Testis (tissue), 2 donors: ENCODE measurements at regions not wholly inside any gene's neighbourhood (a gene's known extent, or its start where the extent isn't known, plus 50 kb on each side); places are given as distances from the start of the nearest gene placed in this dataset.

ENCODE experiments used
- DNase-seq: peaks from one replicate; pipeline ENCODE4 v3.0.0-alpha.2; 2019
- H3K27ac ChIP-seq, 2 donors: fragments of 200-600 bp; sonication (generic); one replicate each; pipeline ENCODE4 v1.5.1; 2019
- H3K27me3 ChIP-seq: fragments of 200-600 bp; sonication (generic); one replicate; pipeline ENCODE4 v1.5.1; 2019
- H3K36me3 ChIP-seq: fragments of 200-600 bp; sonication (generic); one replicate; pipeline ENCODE4 v1.5.1; 2017; ENCODE audit warnings: low read depth; ENCODE audit errors: missing control alignments
- H3K4me1 ChIP-seq: fragments of 200-600 bp; sonication (generic); one replicate; pipeline ENCODE4 v1.5.1; 2019
- H3K4me3 ChIP-seq, 2 donors: fragments of 200-600 bp; sonication (generic); one replicate each; pipeline ENCODE4 v1.5.1; 2017 to 2019
- H3K9me3 ChIP-seq: fragments of 200-600 bp; sonication (generic); one replicate; pipeline ENCODE4 v1.5.1; 2017
- CTCF ChIP-seq, 3 experiments: fragments of 450-650 bp in 2 of 3; fragments of 200-600 bp in 1 of 3; sonication (generic) in 1 of 3; IDR thresholded peaks; one replicate each; pipeline ENCODE4 v1.5.1; 2016 to 2019; ENCODE audit warnings: antibody characterized with exemption in 3 of 3, mild to moderate bottlenecking in 2 of 3, moderate library complexity in 1 of 3
- POLR2A ChIP-seq: fragments of 450-650 bp; IDR thresholded peaks from one replicate; pipeline ENCODE4 v1.6.1; 2017; ENCODE audit warnings: antibody characterized with exemption, mild to moderate bottlenecking, moderate library complexity
- WGBS, 2 donors: methylation state at CpG; one replicate each; pipeline ENCODE4 v1.1.5; 2018; 5-methylcytosine and 5-hydroxymethylcytosine counted together
- intact Hi-C: fragments of 100-400 bp; cut with DNase I; formaldehyde crosslinking; loops from one replicate; pipeline ENCODE4 v1.15.1; 2023; ENCODE audit warnings: low total_unique reads

- DNase-seq, result no peak
- Histone ChIP-seq H3K9me3 (no peaks in the 10 kb centered on the region), H3K36me3 (no peaks in the 10 kb centered on the region), H3K27me3 (no peaks in the 10 kb centered on the region), H3K27ac (no peak overlapping the region), H3K4me1 (no peaks in the 10 kb centered on the region), H3K4me3 (no peak overlapping the region)
- WGBS, 2 donors, result 89 to 91% methylated on average over 4 of the region's 4 CpGs
- intact Hi-C loops, result no loop called here
- TF ChIP-seq CTCF (IDR thresholded peaks at IDR 0.05) (no peak), POLR2A (no peak)
Measured at GRCh38 chr20:61173961-61174725, 77.9 kb upstream of the CDH4 start.

- H3K27me3 ChIP-seq, result no peaks in the 10 kb centered on the region
- no peaks in the 10 kb centered on the region for H3K4me1 ChIP-seq
- intact Hi-C loops, result no loop called here
- 78 to 84% methylated on average over 1 of the region's 1 CpG for WGBS, 2 donors
- DNase-seq, result no peak
- no peak overlapping the region for H3K27ac ChIP-seq
- H3K9me3 ChIP-seq, result no peaks in the 10 kb centered on the region
- no peaks in the 10 kb centered on the region for H3K36me3 ChIP-seq
- TF ChIP-seq POLR2A, result no peak
- no peak for TF ChIP-seq CTCF (IDR thresholded peaks at IDR 0.05)
- no peak overlapping the region for H3K4me3 ChIP-seq
Measured at GRCh38 chr20:61176874-61177273, 75.2 kb upstream of the CDH4 start.

- no peak for DNase-seq
- 42 to 54% methylated on average over 4 to 6 of the region's 6 CpGs for WGBS, 2 donors
- Histone ChIP-seq H3K27me3 (no peaks in the 10 kb centered on the region), H3K9me3 (no peaks in the 10 kb centered on the region), H3K4me1 (no peaks in the 10 kb centered on the region), H3K27ac (no peak overlapping the region), H3K36me3 (no peaks in the 10 kb centered on the region), H3K4me3 (no peak overlapping the region)
- intact Hi-C loops, result no loop called here
- TF ChIP-seq POLR2A (no peak), CTCF (IDR thresholded peaks at IDR 0.05) (no peak)
Measured at GRCh38 chr20:61178551-61179071, 73.5 kb upstream of the CDH4 start.

- Histone ChIP-seq H3K27me3 (no peaks in the 10 kb centered on the region), H3K4me1 (no peaks in the 10 kb centered on the region), H3K27ac (no peak overlapping the region), H3K9me3 (no peaks in the 10 kb centered on the region), H3K36me3 (no peaks in the 10 kb centered on the region), H3K4me3 (no peak overlapping the region)
- intact Hi-C loops, result no loop called here
- no peak for DNase-seq
- WGBS, 2 donors, result 89 to 92% methylated on average over 9 of the region's 9 CpGs
- TF ChIP-seq POLR2A, result no peak
- no peak for TF ChIP-seq CTCF (IDR thresholded peaks at IDR 0.05)
Measured at GRCh38 chr20:61184194-61184593, 67.9 kb upstream of the CDH4 start.

- intact Hi-C loops, result no loop called here
- no peaks in the 10 kb centered on the region for H3K4me1 ChIP-seq
- DNase-seq, result no peak
Measured at GRCh38 chr20:61185181-61185580, 66.9 kb upstream of the CDH4 start.

More at GRCh38 chr20:61185181-61185580, 66.9 kb upstream of the CDH4 start:
- TF ChIP-seq CTCF (IDR thresholded peaks at IDR 0.05) (no peak), POLR2A (no peak)
- H3K9me3 ChIP-seq, result no peaks in the 10 kb centered on the region
- H3K36me3 ChIP-seq, result no peaks in the 10 kb centered on the region
- 79 to 80% methylated on average over 7 of the region's 7 CpGs for WGBS, 2 donors
- H3K27me3 ChIP-seq, result no peaks in the 10 kb centered on the region
- H3K27ac ChIP-seq, result no peak overlapping the region
- no peak overlapping the region for H3K4me3 ChIP-seq
